AG20443 (cell line): ENCODE measurements at regions not wholly inside any gene's neighbourhood (a gene's known extent, or its start where the extent isn't known, plus 50 kb on each side); places are given as distances from the start of the nearest gene placed in this dataset.
"Not testable (repeated sequence)": the region's sequence is repeated elsewhere in the genome, so short reads cannot be mapped to it uniquely, and the experiment has no call there.

Source experiments
- DNase-seq: peaks from one replicate; pipeline ENCODE4 v3.0.0; 2012; ENCODE audit warnings: low spot score, mixed read lengths

- no peak for DNase-seq
Measured at GRCh38 chr12:62192903-62193250, 67.3 kb upstream of the USP15 start.

GRCh38 chr12:62194031-62194430, 66.2 kb upstream of the USP15 start:
- DNase-seq: no peak

- peak; percentile 11 for DNase-seq
Measured at GRCh38 chr12:62194616-62195015, 65.6 kb upstream of the USP15 start.

GRCh38 chr12:62196146-62196545, 64.1 kb upstream of the USP15 start:
- DNase-seq: no peak

- DNase-seq: not testable (repeated sequence)
Measured at GRCh38 chr12:62202861-62203260, 57.3 kb upstream of the USP15 start.

- DNase-seq: no peak
Measured at GRCh38 chr12:62205346-62205745, 54.9 kb upstream of the USP15 start.

GRCh38 chr12:62207248-62207647, 53.0 kb upstream of the USP15 start:
- DNase-seq: no peak
